ENCODE measurements at regions not wholly inside any gene's neighbourhood (a gene's known extent, or its start where the extent isn't known, plus 50 kb on each side); places are given as distances from the start of the nearest gene placed in this dataset.

- no peak for TF ChIP-seq SP1 (IDR thresholded peaks at IDR 0.05)
- TF ChIP-seq FOXK2 (IDR thresholded peaks at IDR 0.05): no peak
- TF ChIP-seq BHLHE40 (IDR thresholded peaks at IDR 0.05; ENCODE audit: borderline replicate concordance): no peak
- TF ChIP-seq FOXM1 (IDR thresholded peaks at IDR 0.05; ENCODE audit: borderline replicate concordance): no peak
- TF ChIP-seq LEF1 (IDR thresholded peaks at IDR 0.05; ENCODE audit: borderline replicate concordance): no peak
- no peak for TF ChIP-seq SUZ12 (IDR thresholded peaks at IDR 0.05)
- no peak for TF ChIP-seq ELF4 (IDR thresholded peaks at IDR 0.05)
Measured at GRCh38 chr10:132132421-132132841, 54.3 kb upstream of the DPYSL4 start.
